ENCODE measurements at regions not wholly inside any gene's neighbourhood (a gene's known extent, or its start where the extent isn't known, plus 50 kb on each side); places are given as distances from the start of the nearest gene placed in this dataset.

GRCh38 chr13:53788286-53788685 is 759.7 kb downstream of the OLFM4 start:
- Histone ChIP-seq H3K4me1 (ENCODE audit: control insufficient read depth in 5 of 5, insufficient read depth in 5 of 5, low read length in 5 of 5) (peaks cover 0 to 3% (median 0%) of the 10 kb centered on the region in 5 donors), H3K36me3 (ENCODE audit: control insufficient read depth in 5 of 5, insufficient read depth in 5 of 5, low read length in 5 of 5) (no peaks in the 10 kb centered on the region), H3K9ac (ENCODE audit: low read length in 5 of 5) (no peak overlapping the region), H3K9me3 (ENCODE audit: control insufficient read depth in 5 of 5, low read length in 5 of 5) (no peaks in the 10 kb centered on the region), H3K27me3 (ENCODE audit: control insufficient read depth in 5 of 5, insufficient read depth in 4 of 5, low read length in 5 of 5) (no peaks in the 10 kb centered on the region), H3K4me3 (ENCODE audit: low read depth in 1 of 5, low read length in 5 of 5) (no peak overlapping the region), H3K27ac (ENCODE audit: low read depth, low read length) (no peak overlapping the region)

DNA sequence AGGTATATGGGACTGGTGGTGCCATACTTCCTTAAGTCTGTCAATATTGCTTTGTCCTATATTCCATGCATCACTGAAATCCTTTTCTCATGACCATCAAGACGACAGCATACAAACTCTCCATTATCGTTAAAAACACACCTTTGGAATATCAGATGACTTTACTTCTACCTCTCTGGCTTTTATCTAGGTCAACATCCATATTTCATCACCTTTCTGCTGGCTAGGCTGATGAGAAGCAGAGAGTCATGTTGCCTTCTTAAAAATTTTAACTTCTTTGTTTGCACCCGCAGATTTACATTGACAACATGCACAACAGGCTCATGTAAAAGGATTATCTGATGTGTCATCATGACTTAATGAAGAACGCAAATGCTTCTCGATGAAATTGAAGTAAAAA is 771.4 kb downstream of the OLFM4 start:
- Histone ChIP-seq H3K9me3 (ENCODE audit: control insufficient read depth in 5 of 5, low read length in 5 of 5) (no peaks in the 10 kb centered on the region), H3K4me1 (ENCODE audit: control insufficient read depth in 5 of 5, insufficient read depth in 5 of 5, low read length in 5 of 5) (no peaks in the 10 kb centered on the region), H3K9ac (ENCODE audit: low read length in 5 of 5) (no peak overlapping the region), H3K27me3 (ENCODE audit: control insufficient read depth in 5 of 5, insufficient read depth in 4 of 5, low read length in 5 of 5) (no peaks in the 10 kb centered on the region), H3K27ac (ENCODE audit: low read depth, low read length) (no peak overlapping the region), H3K36me3 (ENCODE audit: control insufficient read depth in 5 of 5, insufficient read depth in 5 of 5, low read length in 5 of 5) (no peaks in the 10 kb centered on the region), H3K4me3 (ENCODE audit: low read depth in 1 of 5, low read length in 5 of 5) (no peak overlapping the region)

- Histone ChIP-seq H3K27me3 (ENCODE audit: control insufficient read depth in 5 of 5, insufficient read depth in 4 of 5, low read length in 5 of 5) (no peaks in the 10 kb centered on the region), H3K4me3 (ENCODE audit: low read depth in 1 of 5, low read length in 5 of 5) (no peak overlapping the region), H3K36me3 (ENCODE audit: control insufficient read depth in 5 of 5, insufficient read depth in 5 of 5, low read length in 5 of 5) (no peaks in the 10 kb centered on the region), H3K4me1 (ENCODE audit: control insufficient read depth in 5 of 5, insufficient read depth in 5 of 5, low read length in 5 of 5) (no peaks in the 10 kb centered on the region), H3K9me3 (ENCODE audit: control insufficient read depth in 5 of 5, low read length in 5 of 5) (no peaks in the 10 kb centered on the region), H3K9ac (ENCODE audit: low read length in 5 of 5) (no peak overlapping the region), H3K27ac (ENCODE audit: low read depth, low read length) (no peak overlapping the region)
Observed at GRCh38 chr13:53807251-53807834, 778.7 kb downstream of the OLFM4 start.

DNA sequence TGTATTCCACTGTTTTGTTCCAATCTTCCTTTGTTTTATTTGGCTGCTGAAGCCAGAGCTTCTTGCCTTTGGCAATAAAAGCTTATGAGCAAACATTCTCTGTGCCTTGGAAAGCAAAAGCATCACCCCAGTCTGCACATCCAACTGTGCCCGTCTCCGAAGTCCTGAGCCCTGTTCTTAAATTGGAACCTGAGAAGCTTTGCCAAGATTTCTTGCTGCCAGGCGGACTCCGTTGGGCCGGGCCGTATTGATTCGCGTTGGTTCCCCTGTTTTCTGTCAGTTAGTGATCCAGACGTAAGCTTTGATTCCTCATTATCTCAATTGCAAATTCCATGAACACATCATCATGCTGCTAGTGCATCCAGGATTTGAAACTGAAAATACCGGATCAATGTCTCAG is 793.0 kb downstream of the OLFM4 start:
- Histone ChIP-seq H3K4me3 (ENCODE audit: low read depth in 1 of 5, low read length in 5 of 5) (no peak overlapping the region), H3K27me3 (ENCODE audit: control insufficient read depth in 5 of 5, insufficient read depth in 4 of 5, low read length in 5 of 5) (peaks cover 0 to 3% (median 0%) of the 10 kb centered on the region in 5 donors), H3K9ac (ENCODE audit: low read length in 5 of 5) (no peak overlapping the region)

GRCh38 chr13:53822136-53822535 is 793.5 kb downstream of the OLFM4 start:
- no peak overlapping the region for H3K4me3 ChIP-seq (ENCODE audit: low read depth in 1 of 5, low read length in 5 of 5)
- no peaks in the 10 kb centered on the region for H3K36me3 ChIP-seq (ENCODE audit: control insufficient read depth in 5 of 5, insufficient read depth in 5 of 5, low read length in 5 of 5)
- no peaks in the 10 kb centered on the region for H3K4me1 ChIP-seq (ENCODE audit: control insufficient read depth in 5 of 5, insufficient read depth in 5 of 5, low read length in 5 of 5)
- H3K9ac ChIP-seq (ENCODE audit: low read length in 5 of 5), result no peak overlapping the region
- H3K27ac ChIP-seq (ENCODE audit: low read depth, low read length), result no peak overlapping the region
- peaks cover 0 to 3% (median 0%) of the 10 kb centered on the region in 5 donors for H3K27me3 ChIP-seq (ENCODE audit: control insufficient read depth in 5 of 5, insufficient read depth in 4 of 5, low read length in 5 of 5)
- no peaks in the 10 kb centered on the region for H3K9me3 ChIP-seq (ENCODE audit: control insufficient read depth in 5 of 5, low read length in 5 of 5)

More for the DNA sequence above, 793.0 kb downstream of the OLFM4 start:
- no peaks in the 10 kb centered on the region for H3K4me1 ChIP-seq (ENCODE audit: control insufficient read depth in 5 of 5, insufficient read depth in 5 of 5, low read length in 5 of 5)
- H3K36me3 ChIP-seq (ENCODE audit: control insufficient read depth in 5 of 5, insufficient read depth in 5 of 5, low read length in 5 of 5), result no peaks in the 10 kb centered on the region
- no peaks in the 10 kb centered on the region for H3K9me3 ChIP-seq (ENCODE audit: control insufficient read depth in 5 of 5, low read length in 5 of 5)
- H3K27ac ChIP-seq (ENCODE audit: low read depth, low read length), result no peak overlapping the region

DNA sequence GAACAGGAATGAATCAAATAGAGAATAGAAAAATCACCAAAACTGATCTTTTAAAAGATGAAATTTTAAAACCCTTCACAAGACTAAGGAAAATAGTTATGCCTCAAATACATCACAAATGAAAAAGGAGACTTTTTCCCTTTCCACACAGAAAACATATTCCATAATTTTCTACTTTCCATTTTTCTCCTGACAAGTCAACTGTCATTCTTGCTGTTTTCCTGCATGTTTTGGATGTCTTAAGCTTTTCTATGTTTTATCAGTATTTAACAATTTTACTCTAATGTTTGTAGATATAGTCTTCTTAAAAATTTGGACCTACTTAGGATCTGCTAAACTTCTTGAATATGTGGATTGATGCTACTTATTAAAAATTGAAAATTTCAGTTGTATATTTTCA is 810.8 kb downstream of the OLFM4 start:
- Histone ChIP-seq H3K9me3 (ENCODE audit: control insufficient read depth in 5 of 5, low read length in 5 of 5) (peaks cover 0 to 7% (median 0%) of the 10 kb centered on the region in 5 donors), H3K4me1 (ENCODE audit: control insufficient read depth in 5 of 5, insufficient read depth in 5 of 5, low read length in 5 of 5) (no peaks in the 10 kb centered on the region), H3K27ac (ENCODE audit: low read depth, low read length) (no peak overlapping the region), H3K27me3 (ENCODE audit: control insufficient read depth in 5 of 5, insufficient read depth in 4 of 5, low read length in 5 of 5) (no peaks in the 10 kb centered on the region), H3K4me3 (ENCODE audit: low read depth in 1 of 5, low read length in 5 of 5) (no peak overlapping the region), H3K36me3 (ENCODE audit: control insufficient read depth in 5 of 5, insufficient read depth in 5 of 5, low read length in 5 of 5) (no peaks in the 10 kb centered on the region), H3K9ac (ENCODE audit: low read length in 5 of 5) (no peak overlapping the region)

DNA sequence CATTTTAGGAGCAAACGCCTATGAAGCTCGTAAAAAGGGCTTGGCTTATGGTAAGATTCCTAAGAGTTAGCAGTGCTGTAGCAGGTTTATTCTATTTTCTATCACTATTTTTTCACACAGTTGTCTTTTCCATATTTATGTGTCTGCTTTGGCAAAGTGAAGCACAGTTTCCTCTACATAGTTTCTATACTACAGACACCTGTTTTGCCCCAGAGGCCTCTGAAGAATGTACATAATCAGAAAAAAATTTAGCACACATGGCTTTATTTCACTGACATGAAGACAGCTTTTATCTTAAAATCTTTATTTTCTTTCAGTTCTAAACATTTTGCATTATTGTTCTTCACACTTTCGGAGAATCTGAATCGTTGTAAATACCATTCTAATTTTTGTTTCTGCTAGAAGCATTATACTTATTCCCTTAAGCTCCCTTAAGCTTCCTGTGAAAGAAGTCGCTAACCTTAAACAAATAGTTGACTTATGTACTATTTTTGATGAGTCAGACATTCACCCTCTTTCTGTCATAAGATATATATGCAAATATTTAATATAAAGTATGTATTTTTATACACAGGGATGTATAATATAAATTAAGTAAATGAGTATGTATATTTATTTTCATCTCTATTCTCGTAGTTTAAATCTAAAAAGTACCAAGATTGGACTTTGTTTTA is 816.0 kb downstream of the OLFM4 start:
- no peaks in the 10 kb centered on the region for H3K27me3 ChIP-seq (ENCODE audit: control insufficient read depth in 5 of 5, insufficient read depth in 4 of 5, low read length in 5 of 5)
- no peaks in the 10 kb centered on the region for H3K36me3 ChIP-seq (ENCODE audit: control insufficient read depth in 5 of 5, insufficient read depth in 5 of 5, low read length in 5 of 5)
- no peak overlapping the region for H3K4me3 ChIP-seq (ENCODE audit: low read depth in 1 of 5, low read length in 5 of 5)
- no peak overlapping the region for H3K27ac ChIP-seq (ENCODE audit: low read depth, low read length)
- no peaks in the 10 kb centered on the region for H3K4me1 ChIP-seq (ENCODE audit: control insufficient read depth in 5 of 5, insufficient read depth in 5 of 5, low read length in 5 of 5)
- H3K9me3 ChIP-seq (ENCODE audit: control insufficient read depth in 5 of 5, low read length in 5 of 5), result no peaks in the 10 kb centered on the region
- no peak overlapping the region for H3K9ac ChIP-seq (ENCODE audit: low read length in 5 of 5)

DNA sequence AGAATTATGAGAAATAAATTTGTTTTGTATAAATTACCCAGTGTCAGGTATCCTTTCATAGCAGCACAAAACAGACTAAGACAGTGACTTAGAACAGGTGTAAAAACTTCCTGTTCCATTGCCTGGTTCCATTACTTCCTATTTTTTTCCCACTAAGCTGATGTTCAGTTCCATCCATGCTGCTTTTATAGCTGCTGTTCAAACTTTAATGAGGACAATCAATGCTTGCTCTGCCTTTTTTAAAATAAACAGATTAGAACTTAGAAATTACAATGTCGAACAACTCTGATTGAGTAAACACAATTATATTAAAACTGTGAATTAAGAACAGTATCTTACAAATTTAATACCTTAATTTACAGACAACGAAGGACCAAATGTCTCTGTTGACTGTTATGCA is 818.9 kb downstream of the OLFM4 start:
- H3K4me3 ChIP-seq (ENCODE audit: low read depth in 1 of 5, low read length in 5 of 5), result no peak overlapping the region
- H3K4me1 ChIP-seq (ENCODE audit: control insufficient read depth in 5 of 5, insufficient read depth in 5 of 5, low read length in 5 of 5), result no peaks in the 10 kb centered on the region
- H3K27me3 ChIP-seq (ENCODE audit: control insufficient read depth in 5 of 5, insufficient read depth in 4 of 5, low read length in 5 of 5), result no peaks in the 10 kb centered on the region
- no peak overlapping the region for H3K27ac ChIP-seq (ENCODE audit: low read depth, low read length)
- no peak overlapping the region for H3K9ac ChIP-seq (ENCODE audit: low read length in 5 of 5)
- H3K9me3 ChIP-seq (ENCODE audit: control insufficient read depth in 5 of 5, low read length in 5 of 5), result no peaks in the 10 kb centered on the region
- H3K36me3 ChIP-seq (ENCODE audit: control insufficient read depth in 5 of 5, insufficient read depth in 5 of 5, low read length in 5 of 5), result no peaks in the 10 kb centered on the region

DNA sequence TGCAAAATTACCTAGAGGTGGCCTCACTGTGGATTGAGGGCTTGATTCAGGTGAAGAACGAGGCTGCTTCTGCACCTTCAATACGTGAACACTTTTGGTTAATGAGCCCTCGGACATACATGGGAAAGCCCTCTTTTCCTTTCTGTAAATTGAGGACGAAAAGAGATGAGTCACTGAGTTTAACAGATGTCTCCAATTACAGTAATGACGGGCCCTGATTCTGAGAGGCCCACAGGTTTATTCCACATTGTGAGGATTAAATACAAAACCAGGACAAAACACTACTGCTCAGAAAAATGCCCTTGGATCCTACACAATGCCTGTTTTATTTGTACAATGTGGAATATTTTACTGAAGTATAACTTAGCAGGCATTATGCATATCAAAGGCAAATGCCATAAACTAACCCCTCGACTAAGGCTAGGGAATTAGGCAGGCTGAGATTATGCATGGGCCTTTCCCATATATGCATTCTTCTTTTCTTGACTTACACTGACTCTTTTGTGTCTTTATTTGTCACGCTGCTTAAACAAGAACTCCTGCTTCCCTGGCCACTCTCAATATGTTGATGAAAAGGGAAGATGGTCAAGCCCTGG is 819.9 kb downstream of the OLFM4 start:
- Histone ChIP-seq H3K4me3 (ENCODE audit: low read depth in 1 of 5, low read length in 5 of 5) (no peak overlapping the region), H3K4me1 (ENCODE audit: control insufficient read depth in 5 of 5, insufficient read depth in 5 of 5, low read length in 5 of 5) (no peaks in the 10 kb centered on the region), H3K9me3 (ENCODE audit: control insufficient read depth in 5 of 5, low read length in 5 of 5) (no peaks in the 10 kb centered on the region), H3K27me3 (ENCODE audit: control insufficient read depth in 5 of 5, insufficient read depth in 4 of 5, low read length in 5 of 5) (no peaks in the 10 kb centered on the region), H3K9ac (ENCODE audit: low read length in 5 of 5) (no peak overlapping the region), H3K27ac (ENCODE audit: low read depth, low read length) (no peak overlapping the region), H3K36me3 (ENCODE audit: control insufficient read depth in 5 of 5, insufficient read depth in 5 of 5, low read length in 5 of 5) (no peaks in the 10 kb centered on the region)

- Histone ChIP-seq H3K27ac (ENCODE audit: low read depth, low read length) (no peak overlapping the region), H3K9me3 (ENCODE audit: control insufficient read depth in 5 of 5, low read length in 5 of 5) (no peaks in the 10 kb centered on the region), H3K36me3 (ENCODE audit: control insufficient read depth in 5 of 5, insufficient read depth in 5 of 5, low read length in 5 of 5) (no peaks in the 10 kb centered on the region), H3K9ac (ENCODE audit: low read length in 5 of 5) (no peak overlapping the region), H3K4me1 (ENCODE audit: control insufficient read depth in 5 of 5, insufficient read depth in 5 of 5, low read length in 5 of 5) (no peaks in the 10 kb centered on the region), H3K4me3 (ENCODE audit: low read depth in 1 of 5, low read length in 5 of 5) (no peak overlapping the region), H3K27me3 (ENCODE audit: control insufficient read depth in 5 of 5, insufficient read depth in 4 of 5, low read length in 5 of 5) (no peaks in the 10 kb centered on the region)
Observed at GRCh38 chr13:53854321-53854720, 825.7 kb downstream of the OLFM4 start.
